Type B pancreatic cell (in vitro differentiated cells): ENCODE measurements at regions not wholly inside any gene's neighbourhood (a gene's known extent, or its start where the extent isn't known, plus 50 kb on each side); places are given as distances from the start of the nearest gene placed in this dataset.

ENCODE experiments used
- DNase-seq: peaks from one replicate; pipeline ENCODE4 v3.0.0; 2021; ENCODE audit warnings: mixed read lengths; ENCODE audit not compliant: unreplicated experiment; ENCODE audit errors: extremely low spot score
- H3K27ac Mint-ChIP-seq: 2 replicates; pipeline ENCODE4 v1.8.0; 2021; ENCODE audit warnings: mild to moderate bottlenecking, mixed read lengths
- H3K27me3 Mint-ChIP-seq: 2 replicates; pipeline ENCODE4 v1.8.0; 2021; ENCODE audit warnings: mixed read lengths
- H3K36me3 Mint-ChIP-seq: 2 replicates; pipeline ENCODE4 v1.8.0; 2021; ENCODE audit warnings: mixed read lengths
- H3K4me1 Mint-ChIP-seq: one replicate; pipeline ENCODE4 v1.8.0; 2021; ENCODE audit warnings: mixed read lengths; ENCODE audit not compliant: unreplicated experiment
- H3K4me3 Mint-ChIP-seq: 2 replicates; pipeline ENCODE4 v1.8.0; 2021; ENCODE audit warnings: mild to moderate bottlenecking, mixed read lengths
- H3K9me3 Mint-ChIP-seq: 2 replicates; pipeline ENCODE4 v1.8.0; 2021; ENCODE audit warnings: mixed read lengths
- TF ChIP-seq, protein P1 (sequence below): fragments of 200-600 bp; sonication (generic); conservative IDR thresholded peaks from 2 replicates; pipeline ENCODE4 v1.5.0; 2021; ENCODE audit warnings: antibody characterized with exemption, mild to moderate bottlenecking

DNA sequence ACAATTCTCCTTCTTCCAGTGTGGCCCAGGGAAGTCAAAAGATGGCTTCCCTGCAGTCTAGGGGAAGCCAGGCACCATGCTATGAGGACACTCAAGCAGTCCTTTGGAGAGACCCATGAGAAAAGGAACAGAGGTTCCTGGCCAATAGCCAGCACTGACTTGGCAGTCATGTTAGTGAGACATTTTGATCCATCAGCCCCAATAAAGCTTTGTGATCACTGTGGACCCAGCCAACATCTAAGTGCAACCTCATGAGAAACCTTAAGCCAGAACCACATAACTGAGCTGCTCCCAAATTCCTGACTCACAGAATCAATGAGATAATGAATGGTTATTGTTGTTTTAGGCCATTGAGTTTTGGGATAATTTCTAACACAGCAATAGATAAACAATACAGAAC lies 51.0 kb upstream of the NAP1L1 start:
- TF ChIP-seq, protein P1, sequence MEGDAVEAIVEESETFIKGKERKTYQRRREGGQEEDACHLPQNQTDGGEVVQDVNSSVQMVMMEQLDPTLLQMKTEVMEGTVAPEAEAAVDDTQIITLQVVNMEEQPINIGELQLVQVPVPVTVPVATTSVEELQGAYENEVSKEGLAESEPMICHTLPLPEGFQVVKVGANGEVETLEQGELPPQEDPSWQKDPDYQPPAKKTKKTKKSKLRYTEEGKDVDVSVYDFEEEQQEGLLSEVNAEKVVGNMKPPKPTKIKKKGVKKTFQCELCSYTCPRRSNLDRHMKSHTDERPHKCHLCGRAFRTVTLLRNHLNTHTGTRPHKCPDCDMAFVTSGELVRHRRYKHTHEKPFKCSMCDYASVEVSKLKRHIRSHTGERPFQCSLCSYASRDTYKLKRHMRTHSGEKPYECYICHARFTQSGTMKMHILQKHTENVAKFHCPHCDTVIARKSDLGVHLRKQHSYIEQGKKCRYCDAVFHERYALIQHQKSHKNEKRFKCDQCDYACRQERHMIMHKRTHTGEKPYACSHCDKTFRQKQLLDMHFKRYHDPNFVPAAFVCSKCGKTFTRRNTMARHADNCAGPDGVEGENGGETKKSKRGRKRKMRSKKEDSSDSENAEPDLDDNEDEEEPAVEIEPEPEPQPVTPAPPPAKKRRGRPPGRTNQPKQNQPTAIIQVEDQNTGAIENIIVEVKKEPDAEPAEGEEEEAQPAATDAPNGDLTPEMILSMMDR, result no peak
- H3K27me3 Mint-ChIP-seq, result no peaks in the 10 kb centered on the region
- H3K27ac Mint-ChIP-seq, result no peak overlapping the region
- H3K4me1 Mint-ChIP-seq, result no peaks in the 10 kb centered on the region
- H3K36me3 Mint-ChIP-seq, result no peaks in the 10 kb centered on the region
- no peak for DNase-seq
- H3K9me3 Mint-ChIP-seq, result peaks cover 6% of the 10 kb centered on the region
- no peak overlapping the region for H3K4me3 Mint-ChIP-seq
